NCI-H1417 (cell line): ENCODE measurements at regions not wholly inside any gene's neighbourhood (a gene's known extent, or its start where the extent isn't known, plus 50 kb on each side); places are given as distances from the start of the nearest gene placed in this dataset.
A peak's percentile ranks its signal among the peaks of the same experiment; 100 is the strongest.

ENCODE experiments used
- DNase-seq, 3 experiments: peaks; one replicate each; lab custom pipeline; 2025; lab: John Stamatoyannopoulos, UW

DNA sequence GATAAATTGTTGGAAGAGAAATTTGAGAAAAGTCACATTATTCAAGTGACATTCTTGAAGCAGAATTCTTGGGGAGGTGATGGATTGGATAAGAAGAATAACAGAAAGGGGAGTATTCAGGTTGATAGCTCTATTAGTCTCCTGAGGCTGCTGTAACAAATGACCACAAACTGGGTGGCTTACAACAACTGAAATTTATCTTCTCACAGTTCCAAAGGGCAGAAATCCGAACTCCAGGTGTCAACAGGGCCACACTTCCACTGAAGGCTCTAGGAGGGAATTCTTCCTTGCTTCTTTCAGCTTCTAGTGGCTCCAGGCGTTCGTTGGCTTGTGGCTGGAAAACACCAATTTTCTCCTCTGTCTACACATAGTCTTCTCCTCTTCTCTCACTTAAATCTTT lies 99.8 kb downstream of the TES start:
- no peak for DNase-seq

DNA sequence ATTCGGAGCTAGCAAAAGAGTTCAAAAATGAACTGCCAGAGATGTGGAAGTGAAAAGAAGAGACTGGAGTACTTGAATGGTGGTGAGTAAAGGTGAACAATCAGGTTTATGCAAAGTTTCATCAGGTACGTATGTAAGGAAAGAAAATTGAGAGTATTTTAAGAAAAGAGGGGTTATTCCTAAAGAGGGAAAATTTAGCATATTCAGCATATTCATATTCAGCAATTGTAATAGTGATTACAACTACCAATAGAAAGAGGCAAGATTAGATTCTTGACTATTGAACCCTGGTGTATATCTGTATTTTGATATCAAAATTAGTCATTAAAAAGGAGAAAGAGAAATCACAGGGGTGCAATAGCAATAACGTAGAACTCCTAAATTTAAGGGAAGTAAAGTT lies 100.9 kb downstream of the TES start:
- DNase-seq, result no peak

DNA sequence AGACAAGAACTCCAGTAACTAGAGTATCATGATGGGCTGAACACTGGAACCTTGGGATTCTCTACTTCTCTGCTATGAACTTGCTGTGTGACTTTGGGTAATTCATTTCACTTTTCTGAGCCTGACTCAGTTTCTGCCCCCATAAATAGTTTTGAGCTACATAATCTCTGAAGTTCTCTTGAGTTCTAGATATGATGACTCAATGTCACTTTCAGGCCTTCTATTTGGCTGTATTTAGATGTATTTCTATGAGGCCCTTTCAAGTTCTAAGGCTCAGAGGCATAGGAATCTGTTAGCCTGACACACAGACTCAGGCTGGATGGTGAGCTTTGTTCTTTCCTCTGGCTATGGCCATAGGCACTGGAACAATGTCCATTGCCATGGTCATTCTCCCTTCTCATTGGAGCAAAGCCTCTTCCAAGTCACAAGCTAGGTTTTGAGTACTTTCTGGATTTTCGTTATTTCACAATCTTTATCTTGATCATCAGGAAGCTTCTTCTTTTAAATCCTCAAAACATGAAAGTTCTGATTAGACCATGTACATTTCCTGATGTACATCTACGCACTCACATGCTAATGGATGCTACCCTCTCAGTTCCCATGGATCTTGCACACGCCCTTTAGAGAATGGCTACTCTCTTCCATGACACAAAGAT lies 101.6 kb downstream of the TES start:
- peak in 1 of 3 experiments; percentile 37 for DNase-seq

DNA sequence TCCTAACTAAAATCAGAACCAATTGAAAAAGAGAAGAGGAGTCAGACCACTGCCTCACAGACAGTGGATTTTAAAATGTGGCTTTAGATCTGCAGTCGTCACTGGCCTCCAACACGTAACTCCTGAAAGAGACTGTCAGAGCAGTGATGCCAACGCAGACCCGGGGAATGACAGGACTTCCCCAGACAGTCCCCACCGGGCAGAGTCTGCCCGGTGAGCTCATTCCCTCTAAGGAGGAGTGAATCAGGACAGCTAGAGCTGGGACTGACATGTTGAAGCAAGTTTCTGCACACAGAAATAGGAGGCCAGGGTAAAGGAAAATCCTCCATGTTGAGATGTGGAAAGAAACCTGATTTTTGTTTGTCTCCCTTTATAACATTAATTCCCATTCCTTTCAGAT lies 105.0 kb downstream of the TES start:
- no peak for DNase-seq

DNA sequence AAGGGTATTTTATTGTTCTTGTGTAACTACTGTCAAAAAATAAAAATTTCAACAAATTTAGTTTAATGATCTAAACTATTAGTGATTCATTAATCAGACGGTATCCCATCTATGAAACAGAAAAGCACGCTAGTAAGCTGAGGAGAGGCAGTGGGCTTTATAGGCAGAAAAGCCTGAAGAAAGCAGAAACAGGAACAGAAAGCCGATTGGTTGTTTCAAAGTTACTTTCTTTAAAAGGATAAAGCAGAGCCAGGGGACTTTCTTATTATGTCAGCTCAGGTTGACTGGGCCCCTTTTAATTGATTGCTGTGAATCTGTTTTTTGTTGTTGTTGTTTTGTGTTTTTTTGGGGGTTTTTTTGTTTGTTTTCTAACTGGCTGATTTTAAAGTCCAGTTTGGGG lies 105.5 kb downstream of the TES start:
- no peak for DNase-seq

DNA sequence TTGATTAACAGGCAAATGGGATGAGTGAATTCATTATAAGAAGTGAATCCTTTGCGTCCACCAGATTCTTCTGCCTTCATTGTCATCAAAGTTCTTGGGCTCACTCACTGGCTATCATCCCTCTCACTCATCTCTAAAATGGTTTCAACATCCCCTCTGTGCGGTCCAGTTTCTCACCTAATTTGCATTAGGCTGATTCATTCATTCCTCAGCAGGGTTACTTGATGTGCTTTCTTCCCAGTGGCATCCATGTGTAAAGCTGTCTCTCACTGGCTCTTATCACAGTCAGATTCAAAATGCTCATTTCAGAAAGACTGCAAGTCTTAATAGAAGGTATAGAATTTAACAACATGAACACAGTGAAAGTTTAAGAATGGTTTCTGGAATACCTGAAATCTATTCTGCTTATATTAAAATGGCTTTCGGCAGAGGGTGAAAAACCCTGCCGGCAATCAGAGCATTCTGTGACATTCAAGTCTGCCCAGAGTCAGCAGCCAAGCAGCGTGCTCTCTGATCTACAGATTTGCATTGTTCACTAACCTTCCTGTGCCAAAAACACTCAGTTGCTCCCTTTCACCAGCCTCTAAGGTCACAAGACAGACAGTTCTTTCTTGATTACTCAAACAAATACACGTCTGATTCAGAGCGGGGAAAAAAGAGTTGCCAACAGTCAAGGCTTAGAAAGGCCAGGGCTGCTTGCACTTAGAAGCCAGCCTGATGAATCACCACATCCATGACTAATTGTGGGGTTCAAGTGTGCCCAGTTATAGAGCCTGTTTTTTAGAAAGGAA lies 106.7 kb downstream of the TES start:
- no peak for DNase-seq

DNA sequence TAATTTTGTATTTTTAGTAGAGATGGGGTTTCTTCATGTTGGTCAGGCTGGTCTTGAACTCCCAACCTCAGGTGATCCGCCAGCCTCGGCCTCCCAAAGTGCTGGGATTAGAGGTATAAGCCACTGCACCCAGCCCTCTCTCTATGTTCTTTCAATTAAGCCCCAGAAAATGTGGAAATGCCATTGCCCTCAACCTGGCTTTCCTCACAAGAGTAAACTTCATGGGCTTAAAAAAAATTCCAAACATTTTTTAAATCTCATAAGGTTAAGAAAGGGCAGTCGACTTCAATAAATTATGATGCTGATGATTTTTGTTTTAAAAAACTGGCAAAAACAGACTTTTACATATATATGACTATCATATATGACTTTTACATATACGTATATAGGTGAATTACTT lies 107.6 kb downstream of the TES start:
- DNase-seq, result no peak

DNA sequence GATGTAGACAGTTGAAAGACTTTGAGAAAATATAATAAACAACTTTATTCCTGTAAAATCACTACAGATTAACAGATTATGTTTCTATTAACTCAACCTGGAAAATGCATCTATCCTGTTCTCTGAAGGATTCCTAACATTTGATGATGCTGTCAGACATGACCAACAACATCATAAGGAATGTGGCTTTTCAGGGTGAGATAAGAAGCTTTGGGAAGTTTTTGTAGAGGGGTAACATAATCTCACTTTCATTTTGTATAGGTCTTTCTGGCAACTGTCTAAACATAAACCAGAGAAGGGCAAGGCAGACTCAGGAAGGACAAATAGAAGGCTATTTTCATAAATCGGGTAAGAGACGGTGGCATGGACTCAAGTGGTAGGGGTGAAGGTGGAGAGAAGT lies 112.2 kb downstream of the TES start:
- DNase-seq, result no peak

DNA sequence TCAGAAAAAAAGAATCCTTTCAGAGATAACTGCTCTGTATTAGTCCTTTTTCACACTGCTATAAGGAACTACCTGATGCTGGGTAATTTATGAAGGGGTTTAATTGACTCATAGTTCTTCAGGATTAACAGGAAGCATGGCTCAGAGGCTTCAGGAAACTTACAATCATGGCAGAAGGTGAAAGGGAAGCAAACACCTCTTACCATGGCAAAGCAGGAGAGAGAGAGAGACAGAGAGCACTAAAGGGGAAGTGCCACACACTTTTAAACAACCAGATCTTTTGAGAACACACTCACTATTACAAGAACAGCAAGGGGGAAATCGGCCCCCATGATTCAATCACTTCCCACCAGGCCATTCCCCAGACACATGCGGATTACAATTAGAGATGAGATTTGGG lies 114.2 kb downstream of the TES start:
- DNase-seq, result no peak

DNA sequence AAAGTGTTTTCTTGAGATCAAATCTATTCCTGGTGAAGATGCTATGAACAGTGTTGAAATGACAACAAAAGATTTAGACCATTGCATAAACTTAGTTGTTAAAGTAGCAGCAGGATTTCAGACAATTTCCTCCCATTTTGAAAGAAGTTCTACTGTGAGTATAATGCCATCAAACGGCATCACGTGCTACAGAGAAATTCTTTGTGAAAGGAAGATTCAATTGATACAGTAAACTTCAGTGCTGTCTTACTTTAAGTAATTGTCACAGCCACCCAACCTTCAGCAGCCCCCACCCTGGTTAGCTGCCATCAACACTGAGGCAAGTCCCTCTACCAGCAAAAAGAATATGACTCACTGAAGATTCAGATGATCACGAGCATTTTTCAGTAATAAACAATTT lies 115.2 kb downstream of the TES start:
- no peak for DNase-seq

DNA sequence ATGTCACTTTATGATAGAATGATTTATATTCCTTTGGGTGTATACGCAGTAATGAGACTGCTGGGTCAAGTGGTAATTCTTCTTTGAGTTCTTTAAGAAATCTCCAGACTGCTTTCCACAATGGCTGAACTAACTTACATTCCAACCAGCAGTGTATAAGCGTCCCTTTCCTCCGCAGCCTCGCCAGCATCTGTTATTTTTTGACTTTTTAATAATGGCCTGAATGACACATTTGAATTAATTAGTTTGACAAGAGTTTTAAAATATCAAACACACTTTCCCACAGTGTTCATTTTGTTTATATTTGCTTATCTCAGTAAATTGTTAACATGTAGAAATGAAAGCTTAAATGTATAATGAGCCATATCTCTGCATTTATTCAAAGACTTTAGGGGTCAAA lies 116.8 kb downstream of the TES start:
- DNase-seq, result no peak

DNA sequence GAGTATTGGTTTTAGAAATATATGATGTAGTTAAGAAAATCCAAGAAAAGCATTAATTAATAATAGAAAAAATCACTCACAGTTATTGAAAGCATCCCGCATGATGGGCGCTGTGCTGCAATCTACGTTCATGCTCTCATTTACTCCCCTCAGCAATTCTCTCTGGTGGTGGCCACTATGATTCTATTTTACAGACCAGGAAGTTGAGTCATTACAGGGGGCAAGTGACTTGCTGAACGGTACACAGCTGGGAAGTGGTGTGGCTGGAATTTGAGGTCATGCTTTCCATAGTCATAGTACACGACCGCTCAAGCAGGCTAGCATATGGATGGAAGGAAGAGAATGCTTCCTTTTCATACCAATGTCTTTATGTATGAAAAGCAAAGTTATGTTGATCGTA lies 117.4 kb downstream of the TES start:
- DNase-seq, result no peak

DNA sequence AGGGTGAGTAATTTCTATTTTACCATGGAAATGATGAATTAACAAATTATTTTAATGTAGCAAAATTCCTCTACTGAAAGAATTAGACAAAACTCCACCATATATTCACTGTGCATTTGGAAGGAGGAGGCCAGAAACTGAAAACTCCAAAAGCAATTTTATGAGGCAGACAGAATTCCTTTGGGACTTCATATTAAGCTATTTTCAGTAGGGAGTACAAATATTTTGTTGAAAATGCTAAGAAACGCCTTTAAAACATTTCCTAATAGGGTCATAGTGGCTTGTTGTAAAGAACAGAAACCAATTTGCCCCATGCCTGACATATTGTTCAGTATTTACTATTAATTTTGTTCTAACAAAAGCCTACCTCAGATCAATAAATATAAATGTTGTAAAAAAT lies 117.8 kb downstream of the TES start:
- no peak for DNase-seq

DNA sequence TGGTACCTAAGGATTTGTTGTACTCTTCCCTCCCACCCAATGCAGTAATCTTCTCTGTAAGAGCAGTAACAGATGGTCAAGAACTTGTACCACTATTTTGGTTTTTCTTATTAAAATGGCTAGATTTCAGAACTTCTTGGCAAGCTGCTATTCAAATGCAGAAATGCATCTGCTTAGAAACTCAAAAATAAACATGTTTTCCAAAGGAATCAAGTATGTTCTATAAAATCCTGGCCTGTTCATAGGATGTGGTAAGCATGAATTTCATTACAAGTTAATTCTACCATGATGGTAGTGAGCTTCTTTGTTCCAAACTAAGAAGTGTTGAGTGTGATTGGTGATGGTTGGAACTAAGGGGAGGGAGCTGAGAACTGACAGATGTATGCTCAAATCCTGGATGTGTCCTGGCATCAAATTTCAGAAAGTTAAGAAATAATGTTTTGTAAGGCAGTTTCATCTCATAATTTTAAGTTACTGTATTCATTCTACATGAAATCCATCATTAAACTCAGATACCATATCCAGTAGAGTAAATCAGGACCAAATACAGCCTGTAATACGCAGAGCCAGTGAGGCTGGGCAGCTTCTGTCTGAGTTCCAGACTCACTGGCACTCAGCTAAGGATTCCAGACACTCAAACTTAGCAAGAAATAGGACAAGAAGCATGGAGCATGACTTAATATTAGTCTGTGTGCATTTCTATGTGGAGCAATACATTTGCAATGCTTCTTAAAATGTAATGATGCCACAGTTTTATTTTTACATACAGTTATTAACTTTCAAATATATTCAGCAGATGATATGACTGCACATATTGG lies 119.6 kb downstream of the TES start:
- no peak for DNase-seq

DNA sequence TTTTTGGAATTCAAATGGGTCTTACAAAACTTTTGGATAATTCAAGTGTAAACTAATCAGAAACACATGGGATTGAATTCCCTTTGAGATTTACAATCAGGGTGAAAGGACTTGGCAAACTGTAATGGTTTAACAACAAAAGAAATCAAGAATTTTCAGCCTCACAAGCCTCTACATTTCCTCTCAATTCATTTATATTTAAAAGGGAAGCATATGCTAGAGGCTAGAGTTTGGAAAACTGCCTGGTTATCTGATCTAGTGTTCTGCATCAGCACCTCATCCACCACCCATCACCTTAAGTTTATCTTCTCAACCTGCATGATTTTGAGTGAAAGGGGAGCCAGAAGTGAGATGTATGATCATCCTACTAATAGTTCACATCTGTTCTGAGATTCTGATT lies 120.7 kb downstream of the TES start:
- DNase-seq, result no peak

DNA sequence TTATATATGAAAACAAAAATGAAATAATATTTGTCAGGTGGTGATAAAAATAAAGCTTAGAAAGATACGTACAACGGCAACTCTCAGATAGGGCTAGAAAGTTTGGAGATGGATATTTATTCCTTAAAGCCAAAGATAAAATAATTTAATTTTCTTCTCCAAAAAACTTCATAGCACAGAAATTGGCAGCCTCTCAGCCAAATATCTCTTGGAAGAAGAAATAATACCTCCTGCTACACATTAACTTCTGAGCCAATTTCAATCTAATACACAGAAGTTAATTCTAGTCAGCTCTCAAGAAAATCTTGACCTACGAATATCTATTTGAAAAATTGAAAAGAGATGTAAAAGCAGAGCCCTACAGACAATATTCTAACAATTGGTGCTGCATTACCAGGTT lies 122.4 kb downstream of the TES start:
- DNase-seq, result no peak

DNA sequence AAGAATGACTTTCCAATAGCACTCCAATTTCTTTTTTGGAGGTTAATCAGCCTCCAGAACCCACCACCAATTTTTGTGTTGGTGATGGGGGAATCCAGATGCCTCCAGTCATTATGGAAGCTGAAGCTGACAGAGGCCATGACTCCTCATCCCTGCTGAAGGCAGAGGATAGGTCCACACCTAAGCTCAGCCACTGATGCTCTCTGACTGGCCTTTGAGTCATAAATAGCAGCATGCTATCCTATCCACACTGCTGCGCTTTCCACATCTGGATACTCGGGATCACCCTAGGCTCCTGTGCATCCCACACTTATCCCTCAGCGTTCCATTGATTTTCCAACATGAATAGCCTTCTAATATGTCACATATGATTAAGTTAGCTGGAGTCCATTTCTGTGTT lies 124.2 kb downstream of the TES start:
- DNase-seq, result no peak

DNA sequence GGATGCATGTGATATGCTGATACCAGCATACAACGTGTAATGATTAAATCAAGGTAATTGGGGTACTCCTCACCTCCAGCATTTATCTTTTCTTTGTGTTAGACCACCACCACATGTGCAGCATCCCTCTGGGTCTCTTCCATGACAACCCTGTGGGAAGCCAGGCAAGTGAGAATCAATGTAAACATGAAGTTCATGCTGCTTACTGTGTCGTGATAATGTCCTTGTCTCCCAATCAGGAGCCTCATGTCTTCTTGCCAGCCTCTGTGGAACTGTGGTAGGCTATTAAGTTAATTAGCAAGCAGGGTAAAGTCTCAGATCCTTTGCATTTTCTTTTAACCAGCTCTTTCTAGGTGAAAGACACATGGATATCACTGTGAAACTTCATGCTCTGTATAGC lies 126.7 kb downstream of the TES start:
- DNase-seq, result peak in 2 of 3 experiments; percentile 21 to 48

DNA sequence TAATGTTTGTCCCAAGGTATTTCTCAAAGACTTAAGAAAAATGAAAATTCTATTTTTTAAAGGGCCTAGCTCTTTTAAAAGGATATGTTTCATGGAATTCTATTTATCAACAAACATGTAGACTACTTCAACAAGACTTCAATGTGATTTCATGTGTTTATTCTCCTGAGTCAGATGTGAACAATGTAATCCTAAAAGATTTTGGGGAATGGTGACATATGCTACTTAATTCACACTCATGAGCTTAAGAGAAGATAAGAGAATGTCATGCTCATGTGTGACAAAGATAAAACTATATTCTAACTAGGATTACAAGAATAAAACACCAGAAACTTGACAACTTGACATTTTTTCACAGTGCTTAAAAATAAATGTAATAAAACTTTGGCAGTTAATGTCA lies 127.5 kb downstream of the TES start:
- no peak for DNase-seq

DNA sequence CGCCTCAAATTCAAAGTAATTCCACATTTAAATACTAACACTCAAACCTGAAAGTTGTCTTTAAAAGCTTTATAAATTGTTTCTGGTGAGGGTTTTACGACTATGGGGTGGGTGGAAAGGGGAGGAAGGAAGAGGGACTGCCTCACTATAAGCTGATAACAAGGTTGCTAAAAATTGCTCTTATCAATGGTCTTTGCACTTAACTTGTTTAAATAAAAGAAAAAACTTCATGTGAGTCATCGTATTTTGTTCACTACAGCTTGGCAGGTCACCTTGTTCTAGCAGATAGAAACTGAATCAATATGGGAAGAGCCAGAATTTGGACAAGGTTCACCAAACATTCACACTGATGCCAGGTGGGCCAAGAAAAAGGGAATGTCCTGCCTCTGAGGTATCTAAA lies 129.2 kb downstream of the TES start:
- DNase-seq, result no peak

DNA sequence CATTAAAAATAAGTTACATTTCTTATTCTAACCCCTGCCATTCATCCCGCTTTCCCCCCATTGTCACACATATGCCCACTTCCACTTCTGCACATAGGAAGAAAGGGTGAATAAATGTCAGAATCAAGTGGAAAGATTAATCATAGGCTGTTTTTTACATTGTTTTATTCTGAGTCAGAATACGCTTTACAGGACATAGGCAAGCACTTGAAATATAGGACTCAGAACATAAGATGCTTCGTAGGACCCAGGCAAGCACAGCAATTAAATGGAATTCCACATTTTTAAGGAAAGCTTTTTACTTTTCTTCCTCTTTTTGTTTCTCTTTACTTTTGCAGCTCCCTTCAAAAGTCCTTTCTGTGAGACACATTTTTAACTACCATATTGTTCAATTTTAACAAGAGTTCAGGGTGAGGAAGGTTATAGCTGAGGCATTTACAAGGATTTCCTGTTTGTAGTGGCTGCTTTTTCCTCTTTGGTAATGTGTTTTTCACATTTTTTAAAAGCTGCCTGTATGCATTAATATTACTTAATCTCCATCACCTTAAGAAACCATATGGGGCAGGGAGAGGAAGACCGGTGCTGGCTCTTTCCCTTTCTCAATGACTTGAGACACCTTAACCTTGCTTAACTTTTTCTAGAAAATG lies 130.0 kb downstream of the TES start:
- DNase-seq, result no peak
